Colonic mucosa (tissue), 4 donors: ENCODE measurements at regions not wholly inside any gene's neighbourhood (a gene's known extent, or its start where the extent isn't known, plus 50 kb on each side); places are given as distances from the start of the nearest gene placed in this dataset.

Source experiments
- DNase-seq: peaks from one replicate; pipeline ENCODE4 v3.0.0-alpha.2; 2020
- H3K27ac ChIP-seq: fragments of 200-600 bp; one replicate; pipeline ENCODE4 v1.8.0; 2021
- H3K27me3 ChIP-seq: fragments of 200-600 bp; one replicate; pipeline ENCODE4 v1.8.0; 2021
- H3K36me3 ChIP-seq: fragments of 200-600 bp; one replicate; pipeline ENCODE4 v1.8.0; 2021
- H3K4me1 ChIP-seq: fragments of 200-600 bp; one replicate; pipeline ENCODE4 v1.8.0; 2021; ENCODE audit warnings: mild to moderate bottlenecking
- H3K4me3 ChIP-seq: fragments of 200-600 bp; one replicate; pipeline ENCODE4 v1.8.0; 2021
- H3K9ac ChIP-seq, 2 donors: one replicate each; pipeline ENCODE4 v1.7.0; 2013; ENCODE audit warnings: control low read depth in 2 of 2, low read depth in 2 of 2, low read length in 2 of 2
- H3K9me3 ChIP-seq: fragments of 200-600 bp; one replicate; pipeline ENCODE4 v1.8.0; 2021
- CTCF ChIP-seq: fragments of 200-600 bp; IDR thresholded peaks from one replicate; pipeline ENCODE4 v1.8.0; 2022; ENCODE audit warnings: antibody characterized with exemption, mild to moderate bottlenecking
- intact Hi-C: fragments of 100-400 bp; cut with DNase I; formaldehyde crosslinking; loops from one replicate; pipeline ENCODE4 v1.14.1; 2022
- donor health status: healthy.
- donor health status: DM: no; HTN: no; CAD: no.
- donor health status: DM: no; HTN: no; CAD: no.

GRCh38 chr22:47757741-47758140, 995.3 kb downstream of the TBC1D22A start:
- Histone ChIP-seq H3K27me3 (no peaks in the 10 kb centered on the region), H3K4me1 (no peaks in the 10 kb centered on the region), H3K27ac (no peak overlapping the region), H3K36me3 (no peaks in the 10 kb centered on the region), H3K4me3 (no peak overlapping the region), H3K9me3 (no peaks in the 10 kb centered on the region), H3K9ac (no peak overlapping the region)
- TF ChIP-seq CTCF = no peak
- DNase-seq = no peak
- intact Hi-C loops = no loop called here

- Histone ChIP-seq H3K9me3 (no peaks in the 10 kb centered on the region), H3K36me3 (no peaks in the 10 kb centered on the region), H3K27me3 (no peaks in the 10 kb centered on the region), H3K9ac (no peak overlapping the region), H3K27ac (no peak overlapping the region), H3K4me1 (no peaks in the 10 kb centered on the region), H3K4me3 (no peak overlapping the region)
- intact Hi-C loops = no loop called here
- no peak for TF ChIP-seq CTCF
- DNase-seq = no peak
Measured at GRCh38 chr22:47750086-47750485, 987.6 kb downstream of the TBC1D22A start.

GRCh38 chr22:47748957-47749356, 986.5 kb downstream of the TBC1D22A start:
- no peak for TF ChIP-seq CTCF
- Histone ChIP-seq H3K9me3 (no peaks in the 10 kb centered on the region), H3K4me1 (no peaks in the 10 kb centered on the region), H3K9ac (no peak overlapping the region), H3K27me3 (no peaks in the 10 kb centered on the region), H3K36me3 (no peaks in the 10 kb centered on the region), H3K4me3 (no peak overlapping the region), H3K27ac (no peak overlapping the region)
- intact Hi-C loops = no loop called here
- DNase-seq = no peak

- Histone ChIP-seq H3K27ac (no peak overlapping the region), H3K27me3 (no peaks in the 10 kb centered on the region), H3K4me3 (no peak overlapping the region), H3K9ac (no peak overlapping the region), H3K36me3 (no peaks in the 10 kb centered on the region), H3K9me3 (no peaks in the 10 kb centered on the region), H3K4me1 (no peaks in the 10 kb centered on the region)
- intact Hi-C loops = no loop called here
- TF ChIP-seq CTCF = no peak
- DNase-seq = no peak
Measured at GRCh38 chr22:47748271-47748670, 985.8 kb downstream of the TBC1D22A start.

GRCh38 chr22:47740109-47740805, 977.8 kb downstream of the TBC1D22A start:
- Histone ChIP-seq H3K9ac (no peak overlapping the region), H3K4me1 (no peaks in the 10 kb centered on the region), H3K9me3 (no peaks in the 10 kb centered on the region), H3K27ac (no peak overlapping the region), H3K27me3 (no peaks in the 10 kb centered on the region), H3K36me3 (no peaks in the 10 kb centered on the region), H3K4me3 (no peak overlapping the region)
- DNase-seq = no peak
- intact Hi-C loops = no loop called here
- no peak for TF ChIP-seq CTCF
